Left cardiac atrium (tissue), 4 donors: ENCODE measurements at regions not wholly inside any gene's neighbourhood (a gene's known extent, or its start where the extent isn't known, plus 50 kb on each side); places are given as distances from the start of the nearest gene placed in this dataset.
A peak's percentile ranks its signal among the peaks of the same experiment; 100 is the strongest.
"Not testable (repeated sequence)": the region's sequence is repeated elsewhere in the genome, so short reads cannot be mapped to it uniquely, and the experiment has no call there.

ENCODE experiments used
- ATAC-seq, 2 donors: fragments of 200-7000 bp; cut with Tn5 transposase; one replicate each; pipeline ENCODE4 v1.9.1; 2020; ENCODE audit warnings: mild to moderate bottlenecking in 2 of 2, moderate library complexity in 2 of 2
- DNase-seq: peaks from one replicate; pipeline ENCODE4 v3.0.0-alpha.2; 2020
- intact Hi-C, 2 donors: fragments of 100-400 bp; cut with DNase I; formaldehyde crosslinking; loops; one replicate each; pipeline versions ENCODE4 v1.14.1 to v1.15.1; 2022 to 2023
- donor health status: DM: no; HTN: yes; CAD: no.
- donor health status: DM: no; HTN: yes; CAD: no; lungs with severe emphysema.
- donor health status: DM: yes; HTN: yes; CAD: no.
- donor health status: Dilated cardiomyopathy.

GRCh38 chr5:82641331-82642003 is 363.3 kb upstream of the RPS23 start:
- DNase-seq: peak; percentile 65
- intact Hi-C loops: loop anchor here in 1 of 2 donors (5.0 to 10.0 kb wide), 3 partner anchors 153 to 793 kb away; no protein-coding TSS in a partner anchor
- ATAC-seq: peak; percentile 95 to 96

- intact Hi-C loops: loop anchor here in 1 of 2 donors (5.0 to 10.0 kb wide), 3 partner anchors 154 to 794 kb away; no protein-coding TSS in a partner anchor
- DNase-seq: no peak
- ATAC-seq: peak in 1 of 2 donors; percentile 61
Observed at GRCh38 chr5:82640916-82641315, 362.8 kb upstream of the RPS23 start.

DNA sequence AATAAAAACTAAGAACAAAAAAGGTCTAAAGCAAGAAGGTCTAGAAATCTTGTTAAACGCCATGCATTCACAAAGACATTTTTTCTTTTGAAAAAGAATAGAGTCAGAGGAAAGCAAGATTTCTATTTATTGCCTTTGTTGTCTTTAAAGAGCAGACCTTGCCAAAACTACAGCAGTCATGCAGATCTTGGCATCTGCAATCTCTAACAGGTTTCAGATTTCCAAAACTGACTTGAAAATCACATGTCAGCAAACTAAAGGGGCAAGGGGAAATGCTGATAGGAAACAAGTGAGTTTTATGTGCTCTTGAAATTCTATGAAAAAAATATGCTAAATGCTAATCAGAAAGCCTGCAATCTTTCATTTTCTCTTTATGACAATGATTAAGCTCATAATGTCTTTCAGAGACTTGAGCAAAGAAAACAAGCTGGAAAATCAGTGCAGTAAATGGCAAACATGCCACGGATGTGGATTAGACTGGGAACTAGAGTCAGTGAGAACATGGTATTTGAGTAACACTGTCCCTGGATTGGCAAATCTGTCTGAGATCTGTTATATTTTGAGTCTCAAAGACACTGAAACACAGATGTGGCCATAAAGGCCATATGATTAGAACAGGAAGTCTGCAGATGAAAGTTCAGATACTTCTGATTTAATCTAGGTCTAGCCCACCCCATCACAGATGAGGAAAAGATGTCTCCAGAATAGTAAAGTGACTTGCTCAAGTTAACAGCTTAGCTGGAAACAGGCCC is 361.4 kb upstream of the RPS23 start:
- DNase-seq (no peak), ATAC-seq (no peak)
- intact Hi-C loops: loop anchor here in 1 of 2 donors (5.0 to 10.0 kb wide), 4 partner anchors 155 to 925 kb away; no protein-coding TSS in a partner anchor

DNA sequence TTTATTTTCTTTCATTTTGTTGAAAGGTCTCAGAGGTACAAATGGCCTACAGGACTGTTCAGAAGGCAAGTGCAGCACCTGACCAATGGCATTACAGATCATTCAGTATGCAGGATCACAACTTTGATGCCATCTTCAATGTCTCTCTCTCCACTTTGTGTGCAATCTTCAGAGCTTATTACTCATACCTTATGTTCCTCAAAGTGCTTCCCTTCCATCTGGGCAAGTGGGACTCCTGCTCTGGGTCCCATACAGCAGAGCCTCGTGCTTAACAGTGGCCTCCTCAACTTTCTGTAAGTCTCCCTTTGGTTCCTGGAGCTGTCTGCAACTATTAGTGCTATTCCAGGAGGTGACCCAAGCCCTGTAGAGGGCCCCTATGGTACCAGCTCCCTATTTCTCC is 358.4 kb upstream of the RPS23 start:
- ATAC-seq: no peak
- intact Hi-C loops: loop anchor here in 1 of 2 donors (10.0 kb wide), 1 partner anchor 928 kb away; no protein-coding TSS in a partner anchor

GRCh38 chr5:82635561-82636288 is 357.6 kb upstream of the RPS23 start:
- intact Hi-C loops: loop anchor here in 1 of 2 donors (10.0 kb wide), 1 partner anchor 929 kb away; no protein-coding TSS in a partner anchor
- DNase-seq: no peak
- no peak for ATAC-seq

More for the DNA sequence above, 358.4 kb upstream of the RPS23 start:
- no peak for DNase-seq

DNA sequence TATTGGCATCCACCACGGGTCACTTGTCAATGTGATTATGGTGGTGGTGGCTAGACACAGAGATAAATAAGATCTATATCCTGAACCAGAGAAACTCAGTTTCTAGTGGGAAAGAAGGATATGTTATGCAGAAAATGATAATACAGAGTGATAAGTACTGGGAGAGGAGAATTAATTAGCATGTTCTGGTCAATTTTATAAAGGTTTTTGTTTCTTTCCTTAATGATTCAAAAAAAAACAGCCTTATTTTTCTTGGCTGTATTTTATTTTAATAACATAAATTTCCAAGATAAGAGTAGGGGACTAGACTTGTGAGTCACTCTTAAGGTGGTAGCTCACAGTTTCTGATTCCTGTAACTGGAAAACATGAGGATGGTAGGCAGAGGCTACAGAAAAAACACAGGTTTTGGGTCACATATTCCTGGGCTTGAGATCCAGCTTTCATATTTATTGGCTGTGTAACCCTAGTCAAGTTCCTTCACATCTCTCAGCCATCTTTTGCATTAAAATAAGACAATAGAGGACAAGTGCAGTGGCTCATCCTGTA is 350.3 kb upstream of the RPS23 start:
- ATAC-seq: peak in 1 of 2 donors; percentile 69
- DNase-seq: no peak
- intact Hi-C loops: no loop called here

- ATAC-seq, DNase-seq, intact Hi-C loops: not testable (repeated sequence)
Observed at GRCh38 chr5:82626905-82627591, 348.9 kb upstream of the RPS23 start.

DNA sequence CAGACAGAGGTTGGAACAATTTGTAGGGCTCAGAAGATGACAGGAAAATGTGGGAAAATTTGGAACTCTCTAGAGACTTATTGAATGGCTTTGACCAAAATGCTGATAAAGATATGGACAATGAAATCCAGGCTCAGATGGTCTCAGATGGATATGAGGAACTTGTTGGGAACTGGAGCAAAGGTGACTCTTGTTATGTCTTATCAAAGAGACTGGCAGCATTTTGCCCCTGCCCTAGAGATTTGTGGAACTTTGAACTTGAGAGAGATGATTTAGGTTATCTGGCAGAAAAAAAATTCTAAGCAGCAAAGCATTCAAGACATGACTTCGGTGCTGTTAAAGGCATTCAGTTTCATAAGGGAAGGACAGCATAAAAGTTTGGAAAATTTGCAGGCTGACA is 347.9 kb upstream of the RPS23 start:
- intact Hi-C loops, ATAC-seq, DNase-seq: not testable (repeated sequence)

DNA sequence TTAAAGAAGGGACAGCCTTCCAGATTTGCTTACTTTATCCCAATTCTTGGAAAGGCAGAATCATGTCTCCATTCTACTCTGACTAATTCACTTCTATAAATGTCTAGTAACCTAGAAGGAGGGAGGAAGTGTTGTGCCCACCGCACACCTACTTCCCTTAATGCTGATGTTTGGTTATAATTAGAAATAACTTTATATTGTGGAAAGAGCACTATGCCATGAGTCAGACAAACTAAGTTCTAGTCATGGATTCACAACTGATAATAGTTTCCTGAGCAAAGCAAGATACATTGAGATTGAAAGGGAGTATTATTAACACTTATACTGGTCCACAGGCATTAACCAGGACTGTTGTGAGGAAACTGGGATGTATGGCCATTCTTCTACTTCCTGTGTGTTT is 345.9 kb upstream of the RPS23 start:
- ATAC-seq (no peak), DNase-seq (no peak)
- intact Hi-C loops: no loop called here

GRCh38 chr5:82622711-82623514 is 344.8 kb upstream of the RPS23 start:
- intact Hi-C loops: no loop called here
- ATAC-seq (no peak), DNase-seq (no peak)

DNA sequence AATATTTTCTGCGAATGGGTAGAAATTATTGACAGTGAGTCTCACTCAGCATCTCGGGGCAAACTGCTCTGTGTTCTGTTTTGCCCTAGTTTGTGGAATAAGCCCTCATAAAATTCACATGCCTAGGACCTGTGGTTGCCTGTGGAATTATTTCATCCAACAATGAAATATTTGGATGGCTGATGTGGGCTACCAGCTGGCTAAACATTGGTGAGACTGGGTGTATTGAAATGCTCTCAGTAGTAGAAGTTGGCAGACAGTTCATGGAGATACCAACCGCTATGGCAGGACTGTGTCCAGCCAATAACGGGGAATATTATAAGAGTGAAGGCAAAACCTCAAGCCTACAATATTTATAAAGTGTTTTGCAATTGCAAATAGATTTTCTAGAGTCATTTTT is 344.1 kb upstream of the RPS23 start:
- ATAC-seq (no peak), DNase-seq (no peak)
- intact Hi-C loops: no loop called here

- no peak for ATAC-seq
- DNase-seq: no peak
- intact Hi-C loops: no loop called here
Observed at GRCh38 chr5:82620957-82621600, 342.9 kb upstream of the RPS23 start.

GRCh38 chr5:82619097-82619496 is 340.9 kb upstream of the RPS23 start:
- ATAC-seq (no peak), DNase-seq (no peak)
- intact Hi-C loops: no loop called here

- no peak for DNase-seq
- intact Hi-C loops: no loop called here
- no peak for ATAC-seq
Observed at GRCh38 chr5:82614706-82615105, 336.6 kb upstream of the RPS23 start.

- no peak for DNase-seq
- intact Hi-C loops: no loop called here
- ATAC-seq: no peak
Observed at GRCh38 chr5:82613891-82614290, 335.7 kb upstream of the RPS23 start.

DNA sequence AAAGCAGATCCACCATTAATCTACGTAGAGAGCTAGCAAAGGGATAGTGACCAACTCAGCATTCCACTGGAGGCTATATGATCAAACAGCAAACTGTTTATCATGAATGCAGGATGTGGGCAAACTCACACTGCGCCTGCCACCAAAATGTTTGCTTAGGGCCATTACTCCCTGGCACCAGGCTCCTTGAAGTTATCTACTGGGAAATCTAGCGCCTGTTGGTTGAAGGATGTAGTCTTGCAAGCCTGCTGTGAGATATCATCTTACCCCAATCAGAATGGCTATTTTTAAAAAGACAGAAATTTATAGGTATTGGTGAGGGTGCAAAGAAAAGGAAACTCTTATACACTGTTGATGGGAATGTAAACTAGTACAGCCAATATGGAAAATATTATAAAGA is 332.5 kb upstream of the RPS23 start:
- ATAC-seq (no peak), DNase-seq (no peak)
- intact Hi-C loops: no loop called here

- intact Hi-C loops: no loop called here
- DNase-seq: no peak
- ATAC-seq: no peak
Observed at GRCh38 chr5:82605441-82605973, 327.4 kb upstream of the RPS23 start.
